GM12872 (cell line): ENCODE measurements at regions not wholly inside any gene's neighbourhood (a gene's known extent, or its start where the extent isn't known, plus 50 kb on each side); places are given as distances from the start of the nearest gene placed in this dataset.

Experiments
- TF ChIP-seq, protein P1 (sequence below): IDR thresholded peaks from 3 replicates; pipeline ENCODE4 v1.5.1; 2011; ENCODE audit warnings: low read depth, mild to moderate bottlenecking, low read length, moderate library complexity; ENCODE audit not compliant: insufficient read depth

DNA sequence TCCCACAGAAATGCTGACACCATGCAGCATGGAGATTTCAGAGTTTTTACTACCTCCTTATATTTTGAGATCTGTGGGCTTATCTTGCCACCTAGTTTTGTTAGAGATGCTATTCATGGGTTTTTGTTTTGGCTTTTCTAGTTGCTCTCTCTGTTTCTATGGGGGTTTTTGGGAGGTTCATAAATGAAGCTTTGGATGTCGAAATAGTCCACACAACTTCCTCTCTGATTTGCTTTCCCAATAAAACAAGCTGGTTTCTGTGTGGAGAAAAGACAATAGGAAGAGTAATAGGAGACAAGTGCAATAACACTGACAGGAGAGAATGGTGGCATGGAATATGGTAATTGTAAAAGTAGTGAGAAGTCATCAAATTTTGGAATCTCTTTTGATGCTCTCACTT, 106.8 kb upstream of the GPR149 start:
- TF ChIP-seq, protein P1, sequence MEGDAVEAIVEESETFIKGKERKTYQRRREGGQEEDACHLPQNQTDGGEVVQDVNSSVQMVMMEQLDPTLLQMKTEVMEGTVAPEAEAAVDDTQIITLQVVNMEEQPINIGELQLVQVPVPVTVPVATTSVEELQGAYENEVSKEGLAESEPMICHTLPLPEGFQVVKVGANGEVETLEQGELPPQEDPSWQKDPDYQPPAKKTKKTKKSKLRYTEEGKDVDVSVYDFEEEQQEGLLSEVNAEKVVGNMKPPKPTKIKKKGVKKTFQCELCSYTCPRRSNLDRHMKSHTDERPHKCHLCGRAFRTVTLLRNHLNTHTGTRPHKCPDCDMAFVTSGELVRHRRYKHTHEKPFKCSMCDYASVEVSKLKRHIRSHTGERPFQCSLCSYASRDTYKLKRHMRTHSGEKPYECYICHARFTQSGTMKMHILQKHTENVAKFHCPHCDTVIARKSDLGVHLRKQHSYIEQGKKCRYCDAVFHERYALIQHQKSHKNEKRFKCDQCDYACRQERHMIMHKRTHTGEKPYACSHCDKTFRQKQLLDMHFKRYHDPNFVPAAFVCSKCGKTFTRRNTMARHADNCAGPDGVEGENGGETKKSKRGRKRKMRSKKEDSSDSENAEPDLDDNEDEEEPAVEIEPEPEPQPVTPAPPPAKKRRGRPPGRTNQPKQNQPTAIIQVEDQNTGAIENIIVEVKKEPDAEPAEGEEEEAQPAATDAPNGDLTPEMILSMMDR = no peak

DNA sequence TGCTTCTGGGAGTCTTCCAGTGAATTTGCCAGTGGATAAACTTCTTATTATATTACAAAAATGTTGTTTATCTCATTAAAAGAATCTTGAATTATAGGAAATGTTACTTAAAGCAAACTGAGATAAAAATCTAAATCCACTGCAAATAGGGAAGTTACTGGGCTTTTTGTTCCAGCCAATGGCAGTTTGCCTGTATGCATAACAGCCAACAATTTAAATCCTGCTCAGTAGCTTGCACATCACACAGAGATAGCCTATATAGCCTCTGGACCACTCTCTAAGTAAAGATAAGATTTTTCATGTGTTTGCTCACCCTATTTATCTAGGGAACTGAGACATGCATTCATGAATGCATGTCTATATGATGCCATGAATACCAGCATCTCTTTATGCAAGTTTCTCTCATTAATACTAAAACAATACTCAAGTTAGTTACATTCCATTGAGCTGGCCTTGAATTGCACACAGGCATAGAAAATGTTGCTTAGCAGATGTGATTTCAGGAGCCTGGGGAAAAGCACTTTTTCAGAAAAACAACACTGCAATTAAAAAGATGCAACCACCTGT, 92.1 kb upstream of the GPR149 start:
- TF ChIP-seq, protein P1 = no peak

DNA sequence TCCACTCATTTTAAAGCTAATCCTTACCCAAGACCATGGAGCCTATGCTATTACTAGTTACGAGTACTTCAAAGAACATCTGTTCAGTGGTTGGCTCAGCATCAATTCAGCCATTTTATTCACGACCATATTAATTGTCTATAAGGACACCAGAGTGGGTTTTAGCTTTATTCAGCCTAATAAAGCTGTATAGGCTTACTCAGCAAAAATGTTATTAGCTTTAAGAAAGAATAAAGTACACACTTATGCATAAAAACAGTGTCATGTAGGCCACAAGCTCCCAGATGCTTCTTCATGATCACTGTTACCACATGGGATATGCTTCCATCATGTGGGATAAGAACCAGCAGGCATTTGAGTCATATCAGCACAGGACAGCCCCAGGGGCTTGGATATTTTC, 87.4 kb upstream of the GPR149 start:
- TF ChIP-seq, protein P1 = no peak

DNA sequence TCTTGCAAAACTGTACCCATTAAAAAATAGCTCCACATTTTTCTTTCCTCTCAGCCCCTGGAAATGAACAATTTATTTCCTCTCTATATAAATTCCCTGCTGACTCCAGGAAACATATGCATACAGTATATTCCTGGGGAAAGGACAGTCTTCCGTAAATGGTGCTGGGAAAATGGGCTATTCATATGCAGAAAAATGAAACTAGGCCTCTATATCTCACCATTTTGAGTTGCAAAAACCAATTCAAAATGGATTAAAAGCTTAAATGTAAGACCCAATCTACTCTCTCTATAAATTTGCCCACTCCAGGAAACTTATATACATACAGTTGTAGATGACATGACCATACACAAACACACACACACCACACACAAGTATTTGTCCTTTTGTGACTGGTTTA, 85.9 kb upstream of the GPR149 start:
- TF ChIP-seq, protein P1 = no peak

DNA sequence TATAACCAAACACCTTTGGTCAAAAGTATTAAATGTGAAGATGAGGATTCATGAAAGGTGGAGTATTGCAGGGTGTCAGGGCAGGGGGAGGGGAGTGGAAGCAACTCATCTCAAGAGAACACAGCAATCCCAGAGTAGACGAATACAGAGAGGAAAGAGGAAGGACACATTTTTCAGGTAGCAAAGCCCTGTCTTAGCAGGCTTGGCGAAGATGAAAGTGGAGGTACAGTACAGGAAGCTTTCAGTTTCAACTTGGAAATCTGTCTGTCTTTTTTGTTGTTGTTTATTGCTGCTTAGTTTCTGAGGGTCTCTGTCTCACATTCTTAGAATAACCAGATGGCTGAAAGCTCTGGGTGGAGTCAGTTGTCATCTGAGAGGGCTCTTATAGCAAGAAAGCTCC, 80.8 kb upstream of the GPR149 start:
- TF ChIP-seq, protein P1 = no peak

DNA sequence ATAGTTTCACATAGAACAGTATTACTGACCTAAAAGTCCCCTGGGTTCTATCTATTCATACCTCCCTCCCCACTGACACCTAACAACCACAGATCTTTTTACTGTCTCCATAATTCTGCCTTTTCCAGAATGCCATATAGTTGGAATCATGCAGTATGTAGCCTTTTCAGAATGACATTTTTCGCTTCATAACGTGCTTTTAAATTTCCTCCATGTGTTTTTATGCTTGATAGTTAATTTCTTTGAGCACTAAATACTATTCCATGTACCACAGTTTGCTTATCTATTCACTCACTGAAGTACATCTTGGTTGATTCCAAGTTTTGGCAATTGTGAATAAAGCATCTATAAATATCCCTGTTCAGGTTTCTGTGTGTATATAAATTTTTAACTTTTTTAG, 77.7 kb upstream of the GPR149 start:
- TF ChIP-seq, protein P1 = no peak

DNA sequence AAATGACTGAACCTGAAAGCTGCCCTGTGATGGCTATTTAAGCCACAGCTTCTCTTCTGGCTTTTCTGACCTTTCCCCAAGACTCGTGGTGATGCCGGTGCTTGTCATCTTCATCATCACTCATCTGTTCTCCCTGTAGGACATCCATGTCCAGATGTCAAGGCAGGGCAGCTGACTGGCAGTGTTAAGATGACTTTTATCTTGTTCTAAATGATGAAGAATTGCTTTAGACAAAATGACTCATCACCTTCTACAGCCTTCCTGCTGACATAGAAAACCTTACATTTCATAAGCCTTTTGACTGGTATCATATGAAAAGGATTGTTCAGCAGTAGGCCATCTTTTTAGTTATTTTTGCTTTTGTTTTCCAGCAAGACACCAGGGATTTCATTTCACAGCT, 67.0 kb upstream of the GPR149 start:
- TF ChIP-seq, protein P1 = no peak
